Left ventricle myocardium superior (tissue), 1 donor: ENCODE measurements at regions not wholly inside any gene's neighbourhood (a gene's known extent, or its start where the extent isn't known, plus 50 kb on each side); places are given as distances from the start of the nearest gene placed in this dataset.
"Not testable (repeated sequence)": the region's sequence is repeated elsewhere in the genome, so short reads cannot be mapped to it uniquely, and the experiment has no call there.

Experiments used
- ATAC-seq: fragments of 200-7000 bp; cut with Tn5 transposase; one replicate; pipeline ENCODE4 v1.9.1; 2020; ENCODE audit warnings: mild to moderate bottlenecking, moderate library complexity
- DNase-seq: peaks from one replicate; pipeline ENCODE4 v3.0.0-alpha.2; 2020
- intact Hi-C: fragments of 100-400 bp; cut with micrococcal nuclease; formaldehyde crosslinking; loops from one replicate; pipeline ENCODE4 v1.11.0; 2022
- donor health status: DM: no; HTN: yes; CAD: no; lungs with severe emphysema.

DNA sequence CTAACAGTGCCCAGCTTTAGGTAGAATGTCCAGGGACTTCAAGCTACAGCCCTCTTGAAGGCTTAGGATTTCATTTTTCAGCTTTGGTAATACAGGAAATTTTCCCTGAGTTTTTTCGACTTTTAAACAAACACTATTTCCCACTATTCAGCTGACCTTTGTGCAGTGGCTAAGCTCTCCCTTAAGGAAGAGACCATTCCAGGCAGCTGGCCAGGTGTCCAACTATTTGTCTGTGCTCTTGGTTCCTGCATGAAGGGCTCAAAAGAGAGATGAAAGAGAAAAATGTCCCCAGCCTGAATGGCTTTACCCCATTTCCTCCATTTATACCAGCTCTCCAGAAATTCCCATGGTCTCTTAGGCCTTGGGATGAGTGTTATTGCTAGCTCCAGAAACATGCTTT, 111.9 kb upstream of the KLF8 start:
- DNase-seq (no peak), ATAC-seq (no peak)
- intact Hi-C loops = no loop called here

DNA sequence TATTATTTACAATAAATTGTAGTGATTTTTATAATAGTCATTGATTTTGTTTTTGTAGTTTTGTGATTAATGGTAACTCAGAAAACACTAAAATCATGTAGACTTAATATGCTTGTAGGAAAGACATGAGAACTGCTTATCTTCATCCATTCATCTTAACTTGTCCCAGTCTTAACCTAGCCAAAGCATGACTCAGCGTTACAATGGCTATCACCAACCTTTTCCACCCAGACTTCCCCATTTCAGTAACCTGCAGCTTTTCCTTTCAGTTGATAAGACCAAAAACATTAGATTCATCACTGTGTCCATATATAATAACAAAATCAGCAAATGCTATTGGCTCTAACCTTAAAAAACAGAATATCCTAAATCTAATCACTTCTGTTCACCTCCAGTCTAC, 106.2 kb upstream of the KLF8 start:
- intact Hi-C loops = no loop called here
- no peak for ATAC-seq
- no peak for DNase-seq

DNA sequence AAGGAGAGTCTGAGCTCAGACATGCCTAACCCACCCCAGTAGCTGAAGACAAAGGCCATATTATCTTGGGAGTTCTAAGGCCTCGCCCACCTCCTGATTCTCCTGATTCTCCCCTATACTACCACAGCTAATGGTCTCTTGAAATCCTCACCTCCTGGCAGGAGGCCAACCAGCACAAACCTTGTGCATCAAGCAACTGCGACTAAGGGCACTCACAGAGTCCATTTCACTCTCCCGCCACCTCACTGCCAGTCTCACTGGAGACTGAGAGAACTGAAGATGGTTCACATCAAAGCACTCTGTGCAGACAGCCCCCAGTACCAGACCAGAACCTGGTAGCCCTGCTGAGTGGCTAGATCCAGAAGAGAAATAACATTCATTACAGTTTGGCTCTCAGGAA, 102.1 kb upstream of the KLF8 start:
- ATAC-seq (no peak), DNase-seq (no peak)
- intact Hi-C loops = no loop called here

DNA sequence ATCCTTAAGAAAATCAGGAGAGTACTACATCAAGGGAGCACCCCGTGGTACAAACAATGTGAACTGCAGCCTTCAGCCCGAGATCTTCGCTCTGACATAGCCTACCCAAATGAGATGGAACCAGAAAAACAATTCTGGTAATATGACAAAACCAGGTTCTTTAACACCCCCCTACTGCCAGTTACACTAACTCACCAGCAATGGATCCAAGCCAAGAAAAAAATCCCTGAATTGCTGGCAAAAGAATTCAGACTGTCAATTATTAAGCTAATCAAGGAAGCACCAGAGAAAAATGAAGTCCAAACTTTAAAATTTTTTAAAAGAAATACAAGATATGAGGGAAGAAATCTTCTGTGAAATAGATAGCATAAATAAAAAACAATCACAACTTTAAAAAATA, 101.7 kb upstream of the KLF8 start:
- DNase-seq = no peak
- intact Hi-C loops = no loop called here
- ATAC-seq = no peak

DNA sequence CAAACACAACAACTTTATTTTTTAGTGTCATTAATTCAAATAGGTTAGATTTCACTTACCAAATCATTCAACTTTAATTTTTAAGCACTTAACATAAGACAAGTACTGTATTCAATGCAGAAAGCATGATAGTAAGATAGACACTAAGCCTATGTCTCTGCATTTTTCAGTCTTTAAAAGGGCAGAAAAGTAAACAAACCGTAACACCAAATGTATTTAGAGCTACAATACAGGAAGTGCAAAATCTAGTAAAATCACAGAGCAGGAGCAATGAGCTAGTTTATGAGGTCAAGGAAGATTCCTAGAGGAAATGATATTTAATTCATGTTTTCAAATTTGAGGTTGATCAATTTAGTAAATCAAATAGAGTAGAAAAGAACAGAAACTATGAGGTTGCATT, 68.0 kb upstream of the KLF8 start:
- intact Hi-C loops, ATAC-seq, DNase-seq: not testable (repeated sequence)
